GM10266 (cell line): ENCODE measurements at regions not wholly inside any gene's neighbourhood (a gene's known extent, or its start where the extent isn't known, plus 50 kb on each side); places are given as distances from the start of the nearest gene placed in this dataset.

Experiments
- DNase-seq: peaks from one replicate; pipeline ENCODE4 v3.0.0; 2012; ENCODE audit errors: extremely low spot score
- TF ChIP-seq, protein P1 (sequence below): IDR thresholded peaks from 2 replicates; pipeline ENCODE4 v1.5.1; 2012; ENCODE audit warnings: mild to moderate bottlenecking, low read depth; ENCODE audit not compliant: control insufficient read depth, insufficient read depth; ENCODE audit errors: missing control alignments

DNA sequence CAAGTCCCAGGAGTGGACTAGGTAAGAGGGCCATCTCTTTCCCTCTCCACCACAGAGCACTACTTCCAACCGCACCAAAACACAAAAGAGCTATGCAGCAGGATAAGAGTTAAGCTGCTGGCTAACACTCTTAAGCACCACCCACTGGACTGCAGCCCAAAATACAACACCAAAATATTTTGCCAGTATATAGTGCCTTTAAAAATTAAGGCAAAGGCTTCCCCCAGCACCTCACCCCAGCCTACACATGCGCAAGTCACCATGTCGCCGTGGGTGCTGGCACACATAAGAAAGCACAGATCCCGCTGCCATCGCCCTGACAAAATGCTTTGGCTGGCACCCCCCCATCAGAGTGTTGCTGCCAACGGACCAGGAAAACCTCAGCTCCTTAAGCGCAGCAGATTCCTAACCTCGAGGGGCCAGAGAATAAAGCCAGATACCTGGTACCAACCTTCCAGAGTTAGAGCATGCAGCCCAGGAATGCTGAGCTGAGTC lies 608.3 kb downstream of the PCDH17 start:
- TF ChIP-seq, protein P1, sequence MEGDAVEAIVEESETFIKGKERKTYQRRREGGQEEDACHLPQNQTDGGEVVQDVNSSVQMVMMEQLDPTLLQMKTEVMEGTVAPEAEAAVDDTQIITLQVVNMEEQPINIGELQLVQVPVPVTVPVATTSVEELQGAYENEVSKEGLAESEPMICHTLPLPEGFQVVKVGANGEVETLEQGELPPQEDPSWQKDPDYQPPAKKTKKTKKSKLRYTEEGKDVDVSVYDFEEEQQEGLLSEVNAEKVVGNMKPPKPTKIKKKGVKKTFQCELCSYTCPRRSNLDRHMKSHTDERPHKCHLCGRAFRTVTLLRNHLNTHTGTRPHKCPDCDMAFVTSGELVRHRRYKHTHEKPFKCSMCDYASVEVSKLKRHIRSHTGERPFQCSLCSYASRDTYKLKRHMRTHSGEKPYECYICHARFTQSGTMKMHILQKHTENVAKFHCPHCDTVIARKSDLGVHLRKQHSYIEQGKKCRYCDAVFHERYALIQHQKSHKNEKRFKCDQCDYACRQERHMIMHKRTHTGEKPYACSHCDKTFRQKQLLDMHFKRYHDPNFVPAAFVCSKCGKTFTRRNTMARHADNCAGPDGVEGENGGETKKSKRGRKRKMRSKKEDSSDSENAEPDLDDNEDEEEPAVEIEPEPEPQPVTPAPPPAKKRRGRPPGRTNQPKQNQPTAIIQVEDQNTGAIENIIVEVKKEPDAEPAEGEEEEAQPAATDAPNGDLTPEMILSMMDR: no peak

DNA sequence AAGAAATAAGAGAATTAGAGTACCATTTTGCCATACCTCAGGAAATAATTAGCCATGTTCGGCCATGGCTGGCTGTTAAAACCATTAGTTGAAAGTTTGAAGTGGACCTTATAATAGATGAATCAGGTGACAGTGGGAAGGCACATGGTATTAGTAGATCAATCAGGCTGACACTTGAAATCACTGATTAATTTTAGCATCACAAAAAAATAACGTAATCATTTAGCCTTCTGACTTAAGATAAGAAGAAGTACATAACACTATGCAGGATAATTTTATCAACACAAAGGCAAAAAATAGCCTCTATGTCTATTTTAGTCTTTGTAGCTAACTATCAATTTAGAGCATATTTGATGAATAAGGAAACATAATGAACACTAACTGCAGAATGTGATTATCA lies 615.5 kb downstream of the PCDH17 start:
- DNase-seq: no peak
- TF ChIP-seq, protein P1: no peak

More for the DNA sequence above, 608.3 kb downstream of the PCDH17 start:
- DNase-seq: no peak

GRCh38 chr13:58254943-58255342 lies 623.4 kb downstream of the PCDH17 start:
- DNase-seq: no peak
- TF ChIP-seq, protein P1: no peak

- DNase-seq: no peak
- TF ChIP-seq, protein P1: no peak
Observed at GRCh38 chr13:58266271-58266670, 634.7 kb downstream of the PCDH17 start.

- TF ChIP-seq, protein P1: no peak
- no peak for DNase-seq
Observed at GRCh38 chr13:58298556-58299135, 667.1 kb downstream of the PCDH17 start.

DNA sequence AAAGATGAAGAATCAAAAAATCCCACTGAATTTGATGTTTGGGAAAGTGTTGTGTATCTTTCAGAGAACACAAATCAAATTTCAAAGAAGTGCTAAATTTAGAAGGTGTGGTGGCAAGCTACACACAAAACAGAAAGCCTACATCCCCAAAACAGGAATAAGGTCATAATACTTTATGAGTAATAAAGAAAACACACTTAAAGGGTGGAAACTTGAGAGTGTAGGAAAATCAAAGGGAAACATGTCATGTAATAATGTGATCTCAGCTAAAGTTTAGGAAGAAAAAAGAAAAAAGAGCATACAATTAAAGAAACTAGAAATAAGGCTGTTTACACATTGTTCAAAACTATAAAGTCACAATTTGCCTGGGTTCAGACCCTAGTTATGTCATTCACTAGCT lies 668.7 kb downstream of the PCDH17 start:
- TF ChIP-seq, protein P1: no peak
- no peak for DNase-seq

DNA sequence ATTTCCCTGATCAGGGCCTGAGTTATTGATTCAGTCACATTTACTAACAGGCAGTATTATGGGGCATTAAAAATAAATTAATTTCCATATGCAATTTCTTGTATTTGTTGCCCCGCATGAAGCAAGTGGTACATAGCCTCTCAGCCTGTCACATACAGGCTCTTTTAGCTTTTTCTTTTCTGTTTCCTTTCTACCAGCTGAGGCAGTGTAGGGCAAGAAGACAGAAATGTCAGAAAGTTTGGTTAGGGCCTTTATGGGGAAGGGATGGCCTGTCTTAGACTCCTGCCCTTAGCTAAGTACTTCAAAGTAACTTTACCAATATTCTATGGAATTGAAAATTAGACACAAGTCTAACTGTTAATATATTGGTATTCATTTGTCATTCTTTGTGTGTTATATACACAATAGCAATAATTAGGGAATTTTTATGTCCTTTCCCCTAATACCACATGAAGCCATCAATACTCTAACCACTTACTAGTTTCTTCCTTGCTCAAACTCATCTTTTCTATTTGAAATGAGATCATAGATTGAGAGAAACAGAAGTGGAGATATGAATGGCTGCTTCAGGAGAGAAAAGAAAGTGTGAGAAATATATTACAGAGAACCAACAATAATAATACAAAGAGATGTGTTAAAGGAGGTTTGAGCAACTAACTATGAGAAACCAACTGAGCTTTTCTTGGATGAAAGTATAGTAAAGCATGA lies 669.6 kb downstream of the PCDH17 start:
- TF ChIP-seq, protein P1: no peak
- no peak for DNase-seq
